Mucosa of rectum (tissue), 2 donors: ENCODE measurements at regions not wholly inside any gene's neighbourhood (a gene's known extent, or its start where the extent isn't known, plus 50 kb on each side); places are given as distances from the start of the nearest gene placed in this dataset.

Source experiments
- H3K27ac ChIP-seq, 2 donors: one replicate each; pipeline ENCODE4 v1.7.0; 2013; ENCODE audit warnings: inconsistent platforms in 2 of 2, low read depth in 2 of 2, low read length in 2 of 2
- H3K27me3 ChIP-seq, 2 donors: one replicate each; pipeline ENCODE4 v1.7.0; 2013; ENCODE audit warnings: low read length in 2 of 2; ENCODE audit not compliant: control insufficient read depth in 2 of 2, insufficient read depth in 2 of 2
- H3K36me3 ChIP-seq, 2 donors: one replicate each; pipeline ENCODE4 v1.7.0; 2013; ENCODE audit warnings: low read length in 2 of 2; ENCODE audit not compliant: control insufficient read depth in 2 of 2, insufficient read depth in 2 of 2
- H3K4me1 ChIP-seq, 2 donors: one replicate each; pipeline ENCODE4 v1.7.0; 2013; ENCODE audit warnings: low read length in 2 of 2, mild to moderate bottlenecking in 1 of 2; ENCODE audit not compliant: control insufficient read depth in 2 of 2, insufficient read depth in 2 of 2
- H3K4me3 ChIP-seq, 2 donors: one replicate each; pipeline ENCODE4 v1.7.0; 2013; ENCODE audit warnings: low read length in 2 of 2
- H3K9ac ChIP-seq, 2 donors: one replicate each; pipeline ENCODE4 v1.7.0; 2013; ENCODE audit warnings: low read length in 2 of 2, low read depth in 1 of 2, mild to moderate bottlenecking in 1 of 2
- H3K9me3 ChIP-seq, 2 donors: one replicate each; pipeline ENCODE4 v1.7.0; 2013; ENCODE audit warnings: low read length in 2 of 2; ENCODE audit not compliant: control insufficient read depth in 2 of 2
- donor health status: healthy.
- donor health status: Normal muscosa, but diverticular disease.

- no peaks in the 10 kb centered on the region for H3K4me1 ChIP-seq
- H3K27ac ChIP-seq, result no peak overlapping the region
- H3K27me3 ChIP-seq, result no peaks in the 10 kb centered on the region
- H3K4me3 ChIP-seq, result no peak overlapping the region
- no peaks in the 10 kb centered on the region for H3K36me3 ChIP-seq
- H3K9ac ChIP-seq, result no peak overlapping the region
- no peaks in the 10 kb centered on the region for H3K9me3 ChIP-seq
Observed at GRCh38 chr12:58648176-58648575, 272.1 kb downstream of the LRIG3 start.

- no peaks in the 10 kb centered on the region for H3K27me3 ChIP-seq
- H3K9ac ChIP-seq, result no peak overlapping the region
- no peaks in the 10 kb centered on the region for H3K36me3 ChIP-seq
- H3K9me3 ChIP-seq, result no peaks in the 10 kb centered on the region
- H3K4me1 ChIP-seq, result no peaks in the 10 kb centered on the region
- H3K4me3 ChIP-seq, result no peak overlapping the region
- H3K27ac ChIP-seq, result no peak overlapping the region
Observed at GRCh38 chr12:58651850-58652249, 268.5 kb downstream of the LRIG3 start.

GRCh38 chr12:58654021-58654420 lies 266.3 kb downstream of the LRIG3 start:
- Histone ChIP-seq H3K27me3 (no peaks in the 10 kb centered on the region), H3K9me3 (no peaks in the 10 kb centered on the region), H3K4me1 (no peaks in the 10 kb centered on the region), H3K36me3 (no peaks in the 10 kb centered on the region), H3K4me3 (no peak overlapping the region), H3K27ac (no peak overlapping the region), H3K9ac (no peak overlapping the region)

GRCh38 chr12:58655375-58655774 lies 264.9 kb downstream of the LRIG3 start:
- no peaks in the 10 kb centered on the region for H3K27me3 ChIP-seq
- H3K4me1 ChIP-seq, result no peaks in the 10 kb centered on the region
- no peak overlapping the region for H3K4me3 ChIP-seq
- H3K9me3 ChIP-seq, result no peaks in the 10 kb centered on the region
- H3K9ac ChIP-seq, result no peak overlapping the region
- no peak overlapping the region for H3K27ac ChIP-seq
- H3K36me3 ChIP-seq, result no peaks in the 10 kb centered on the region

GRCh38 chr12:58656254-58657009 lies 263.9 kb downstream of the LRIG3 start:
- Histone ChIP-seq H3K36me3 (no peaks in the 10 kb centered on the region), H3K27me3 (no peaks in the 10 kb centered on the region), H3K9ac (no peak overlapping the region), H3K4me3 (no peak overlapping the region), H3K4me1 (no peaks in the 10 kb centered on the region), H3K27ac (no peak overlapping the region), H3K9me3 (no peaks in the 10 kb centered on the region)

GRCh38 chr12:58657190-58657589 lies 263.1 kb downstream of the LRIG3 start:
- H3K9me3 ChIP-seq, result no peaks in the 10 kb centered on the region
- no peak overlapping the region for H3K4me3 ChIP-seq
- no peaks in the 10 kb centered on the region for H3K36me3 ChIP-seq
- H3K27me3 ChIP-seq, result no peaks in the 10 kb centered on the region
- H3K9ac ChIP-seq, result no peak overlapping the region
- H3K4me1 ChIP-seq, result no peaks in the 10 kb centered on the region
- no peak overlapping the region for H3K27ac ChIP-seq

- H3K4me3 ChIP-seq, result no peak overlapping the region
- H3K36me3 ChIP-seq, result no peaks in the 10 kb centered on the region
- no peak overlapping the region for H3K27ac ChIP-seq
- H3K4me1 ChIP-seq, result no peaks in the 10 kb centered on the region
- no peaks in the 10 kb centered on the region for H3K9me3 ChIP-seq
- no peaks in the 10 kb centered on the region for H3K27me3 ChIP-seq
- H3K9ac ChIP-seq, result no peak overlapping the region
Observed at GRCh38 chr12:58665375-58665774, 254.9 kb downstream of the LRIG3 start.

- H3K27ac ChIP-seq, result no peak overlapping the region
- no peak overlapping the region for H3K4me3 ChIP-seq
- no peak overlapping the region for H3K9ac ChIP-seq
- H3K27me3 ChIP-seq, result no peaks in the 10 kb centered on the region
- H3K4me1 ChIP-seq, result no peaks in the 10 kb centered on the region
- no peaks in the 10 kb centered on the region for H3K36me3 ChIP-seq
- no peaks in the 10 kb centered on the region for H3K9me3 ChIP-seq
Observed at GRCh38 chr12:58668233-58668632, 252.1 kb downstream of the LRIG3 start.

- no peaks in the 10 kb centered on the region for H3K27me3 ChIP-seq
- H3K27ac ChIP-seq, result no peak overlapping the region
- H3K9me3 ChIP-seq, result no peaks in the 10 kb centered on the region
Observed at GRCh38 chr12:58668871-58669270, 251.4 kb downstream of the LRIG3 start.

GRCh38 chr12:58670623-58671022 lies 249.7 kb downstream of the LRIG3 start:
- Histone ChIP-seq H3K27ac (no peak overlapping the region), H3K36me3 (no peaks in the 10 kb centered on the region), H3K4me1 (no peaks in the 10 kb centered on the region), H3K9me3 (no peaks in the 10 kb centered on the region), H3K27me3 (no peaks in the 10 kb centered on the region), H3K9ac (no peak overlapping the region), H3K4me3 (no peak overlapping the region)

More at GRCh38 chr12:58668871-58669270, 251.4 kb downstream of the LRIG3 start:
- Histone ChIP-seq H3K4me3 (no peak overlapping the region), H3K9ac (no peak overlapping the region), H3K4me1 (no peaks in the 10 kb centered on the region), H3K36me3 (no peaks in the 10 kb centered on the region)
